ENCODE measurements at regions not wholly inside any gene's neighbourhood (a gene's known extent, or its start where the extent isn't known, plus 50 kb on each side); places are given as distances from the start of the nearest gene placed in this dataset.

GRCh38 chr4:128583753-128584712 lies 225.5 kb upstream of the JADE1 start:
- TF ChIP-seq EZH2 (IDR thresholded peaks at IDR 0.05), result no peak
- TF ChIP-seq POLR2AphosphoS5 (IDR thresholded peaks at IDR 0.05; ENCODE audit: borderline replicate concordance, low read depth, low read length), result no peak
